ENCODE measurements at regions not wholly inside any gene's neighbourhood (a gene's known extent, or its start where the extent isn't known, plus 50 kb on each side); places are given as distances from the start of the nearest gene placed in this dataset.

DNA sequence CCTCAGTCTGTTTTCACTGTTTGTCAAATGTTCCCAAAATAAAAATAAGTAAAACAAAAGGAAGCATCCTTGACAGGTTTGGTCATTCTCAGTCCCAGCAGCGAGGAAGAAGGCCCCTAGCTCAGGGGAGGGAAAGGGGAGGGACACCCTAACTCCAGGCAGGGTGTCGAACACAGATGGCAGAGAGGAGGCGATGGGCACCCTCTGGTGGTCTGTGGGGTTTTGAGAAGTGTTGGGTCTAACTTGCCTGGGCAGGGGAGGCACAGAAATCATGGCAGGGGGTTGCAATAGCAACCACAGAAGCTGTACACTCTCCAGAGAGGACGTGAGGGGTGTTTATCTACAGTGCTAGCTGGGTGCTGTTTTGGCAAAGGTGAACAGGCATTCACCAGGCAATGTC lies 229.8 kb upstream of the SFRP2 start:
- CTCF ChIA-PET: interaction anchor here (0.7 kb wide), 1 partner anchor 233 kb away, joined by 3 read pairs; no protein-coding TSS in a partner anchor

DNA sequence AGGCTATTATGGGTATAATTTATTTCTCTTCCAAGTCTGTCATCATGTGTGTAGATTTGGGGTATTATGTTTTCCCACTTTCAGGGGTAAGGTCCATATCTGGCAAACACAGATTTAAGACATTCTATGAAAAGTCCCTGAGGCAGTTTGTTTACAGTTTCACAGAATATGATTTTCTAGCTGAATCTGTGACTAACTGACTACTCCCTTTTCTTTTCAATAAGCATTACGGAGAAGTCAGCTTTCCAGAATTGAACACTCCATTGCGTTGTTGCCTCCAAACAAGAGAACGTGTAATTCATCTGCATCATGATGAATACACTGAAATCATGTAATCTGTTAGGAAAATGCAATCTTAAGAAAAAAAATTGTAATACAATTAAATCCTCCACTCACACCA lies 226.7 kb upstream of the SFRP2 start:
- DNase-seq (ENCODE audit: low read depth, low spot score) (no peak), ATAC-seq (no peak)
- TF ChIP-seq TCF7L2 (IDR thresholded peaks at IDR 0.05; ENCODE audit: low read depth, low read length): no peak
- intact Hi-C loops (cut with micrococcal nuclease; ENCODE audit: unreplicated experiment) (loop anchor here (10.0 kb wide), 1 partner anchor 221 kb away; no protein-coding TSS in a partner anchor), in situ Hi-C loops (cut with HindIII; ENCODE audit: low pct_unique_long_range_greater_than_20kb, low sequenced_read_pairs) (no loop called here)
- H3K27ac ChIP-seq (ENCODE audit: low read length): no peak overlapping the region
- ChIA-PET POLR2A (no interaction called here), CTCF (no interaction called here)
- no peak overlapping the region for H3K4me3 ChIP-seq (ENCODE audit: low read depth in 2 of 2, low read length in 2 of 2)
- H3K36me3 ChIP-seq (ENCODE audit: control insufficient read depth, insufficient read depth, low read length): no peaks in the 10 kb centered on the region
- H3K27me3 ChIP-seq (ENCODE audit: control insufficient read depth, insufficient read depth, low read length): no peaks in the 10 kb centered on the region
- H3K4me1 ChIP-seq (ENCODE audit: control insufficient read depth, insufficient read depth, low read length): no peaks in the 10 kb centered on the region
- no TSS peak for BruUV-seq (replicated peaks)
- H3K9me3 ChIP-seq (ENCODE audit: control insufficient read depth, insufficient read depth, low read depth, low read length): no peaks in the 10 kb centered on the region

More for the DNA sequence above, 229.8 kb upstream of the SFRP2 start:
- BruUV-seq (replicated peaks): no TSS peak
- ATAC-seq (no peak), DNase-seq (ENCODE audit: low read depth, low spot score) (no peak)
- no peak overlapping the region for H3K27ac ChIP-seq (ENCODE audit: low read length)
- H3K9me3 ChIP-seq (ENCODE audit: control insufficient read depth, insufficient read depth, low read depth, low read length): no peaks in the 10 kb centered on the region
- POLR2A ChIA-PET: no interaction called here
- TF ChIP-seq, protein P1, sequence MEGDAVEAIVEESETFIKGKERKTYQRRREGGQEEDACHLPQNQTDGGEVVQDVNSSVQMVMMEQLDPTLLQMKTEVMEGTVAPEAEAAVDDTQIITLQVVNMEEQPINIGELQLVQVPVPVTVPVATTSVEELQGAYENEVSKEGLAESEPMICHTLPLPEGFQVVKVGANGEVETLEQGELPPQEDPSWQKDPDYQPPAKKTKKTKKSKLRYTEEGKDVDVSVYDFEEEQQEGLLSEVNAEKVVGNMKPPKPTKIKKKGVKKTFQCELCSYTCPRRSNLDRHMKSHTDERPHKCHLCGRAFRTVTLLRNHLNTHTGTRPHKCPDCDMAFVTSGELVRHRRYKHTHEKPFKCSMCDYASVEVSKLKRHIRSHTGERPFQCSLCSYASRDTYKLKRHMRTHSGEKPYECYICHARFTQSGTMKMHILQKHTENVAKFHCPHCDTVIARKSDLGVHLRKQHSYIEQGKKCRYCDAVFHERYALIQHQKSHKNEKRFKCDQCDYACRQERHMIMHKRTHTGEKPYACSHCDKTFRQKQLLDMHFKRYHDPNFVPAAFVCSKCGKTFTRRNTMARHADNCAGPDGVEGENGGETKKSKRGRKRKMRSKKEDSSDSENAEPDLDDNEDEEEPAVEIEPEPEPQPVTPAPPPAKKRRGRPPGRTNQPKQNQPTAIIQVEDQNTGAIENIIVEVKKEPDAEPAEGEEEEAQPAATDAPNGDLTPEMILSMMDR (IDR thresholded peaks at IDR 0.05): no peak
- TF ChIP-seq POLR2AphosphoS5 (IDR thresholded peaks at IDR 0.05; ENCODE audit: low read depth, low read length): no peak
- TF ChIP-seq, protein P2, sequence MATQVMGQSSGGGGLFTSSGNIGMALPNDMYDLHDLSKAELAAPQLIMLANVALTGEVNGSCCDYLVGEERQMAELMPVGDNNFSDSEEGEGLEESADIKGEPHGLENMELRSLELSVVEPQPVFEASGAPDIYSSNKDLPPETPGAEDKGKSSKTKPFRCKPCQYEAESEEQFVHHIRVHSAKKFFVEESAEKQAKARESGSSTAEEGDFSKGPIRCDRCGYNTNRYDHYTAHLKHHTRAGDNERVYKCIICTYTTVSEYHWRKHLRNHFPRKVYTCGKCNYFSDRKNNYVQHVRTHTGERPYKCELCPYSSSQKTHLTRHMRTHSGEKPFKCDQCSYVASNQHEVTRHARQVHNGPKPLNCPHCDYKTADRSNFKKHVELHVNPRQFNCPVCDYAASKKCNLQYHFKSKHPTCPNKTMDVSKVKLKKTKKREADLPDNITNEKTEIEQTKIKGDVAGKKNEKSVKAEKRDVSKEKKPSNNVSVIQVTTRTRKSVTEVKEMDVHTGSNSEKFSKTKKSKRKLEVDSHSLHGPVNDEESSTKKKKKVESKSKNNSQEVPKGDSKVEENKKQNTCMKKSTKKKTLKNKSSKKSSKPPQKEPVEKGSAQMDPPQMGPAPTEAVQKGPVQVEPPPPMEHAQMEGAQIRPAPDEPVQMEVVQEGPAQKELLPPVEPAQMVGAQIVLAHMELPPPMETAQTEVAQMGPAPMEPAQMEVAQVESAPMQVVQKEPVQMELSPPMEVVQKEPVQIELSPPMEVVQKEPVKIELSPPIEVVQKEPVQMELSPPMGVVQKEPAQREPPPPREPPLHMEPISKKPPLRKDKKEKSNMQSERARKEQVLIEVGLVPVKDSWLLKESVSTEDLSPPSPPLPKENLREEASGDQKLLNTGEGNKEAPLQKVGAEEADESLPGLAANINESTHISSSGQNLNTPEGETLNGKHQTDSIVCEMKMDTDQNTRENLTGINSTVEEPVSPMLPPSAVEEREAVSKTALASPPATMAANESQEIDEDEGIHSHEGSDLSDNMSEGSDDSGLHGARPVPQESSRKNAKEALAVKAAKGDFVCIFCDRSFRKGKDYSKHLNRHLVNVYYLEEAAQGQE (IDR thresholded peaks at IDR 0.05; ENCODE audit: insufficient read depth in 1 of 2, low read depth in 2 of 2, low read length in 1 of 2): no peak
- no peak for TF ChIP-seq SIN3A (IDR thresholded peaks at IDR 0.05; ENCODE audit: borderline replicate concordance, insufficient read depth, low read depth, low read length)
- no peak for TF ChIP-seq TCF7L2 (IDR thresholded peaks at IDR 0.05; ENCODE audit: low read depth, low read length)
- H3K27me3 ChIP-seq (ENCODE audit: control insufficient read depth, insufficient read depth, low read length): no peaks in the 10 kb centered on the region
- in situ Hi-C loops (cut with HindIII; ENCODE audit: low pct_unique_long_range_greater_than_20kb, low sequenced_read_pairs): no loop called here
- H3K4me3 ChIP-seq (ENCODE audit: low read depth in 2 of 2, low read length in 2 of 2): no peak overlapping the region
- no peaks in the 10 kb centered on the region for H3K4me1 ChIP-seq (ENCODE audit: control insufficient read depth, insufficient read depth, low read length)
- H3K36me3 ChIP-seq (ENCODE audit: control insufficient read depth, insufficient read depth, low read length): no peaks in the 10 kb centered on the region
- intact Hi-C loops (cut with micrococcal nuclease; ENCODE audit: unreplicated experiment): loop anchor here (10.0 kb wide), 1 partner anchor 224 kb away; no protein-coding TSS in a partner anchor

DNA sequence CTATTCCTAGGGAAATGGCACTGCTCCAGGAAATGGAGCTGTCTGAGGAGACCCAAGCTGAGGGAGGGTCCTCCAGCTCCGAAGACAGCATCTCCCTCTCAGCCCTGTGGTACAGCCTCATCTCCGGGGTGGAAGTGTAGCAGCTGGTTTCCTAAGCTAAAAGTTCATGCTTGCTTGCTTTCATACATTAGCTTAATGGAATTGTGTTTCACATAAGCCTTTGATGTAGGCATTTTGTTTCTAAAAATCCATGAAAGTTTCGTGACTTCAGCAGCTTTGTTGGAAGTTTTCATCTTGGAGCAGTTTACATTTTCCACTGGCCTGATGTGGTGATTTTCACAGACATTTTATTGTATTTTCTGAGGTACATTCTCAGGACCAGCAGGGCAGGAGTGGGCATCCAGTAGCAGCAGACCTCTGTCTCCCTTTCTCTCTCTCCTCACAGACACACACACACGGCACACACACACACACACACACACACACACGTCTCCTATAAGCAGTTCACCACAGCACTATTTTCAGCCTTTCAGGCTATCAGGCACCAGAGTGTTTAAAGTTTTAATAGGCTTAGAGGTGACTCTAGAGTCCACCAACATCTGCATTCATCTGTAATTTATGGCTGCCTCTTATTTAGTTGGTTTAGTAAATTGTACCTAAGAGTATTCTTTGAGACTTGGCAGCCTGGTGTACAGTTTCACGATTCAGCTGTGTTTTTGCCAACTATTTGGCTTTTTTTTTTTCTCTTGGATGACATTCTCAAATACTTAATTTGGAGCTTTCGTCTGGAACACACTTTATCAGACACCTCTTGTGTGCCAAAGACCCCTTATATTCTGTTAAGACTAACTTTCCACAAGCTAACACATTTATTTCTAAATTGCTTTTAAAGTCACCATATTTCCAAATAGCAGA lies 225.8 kb upstream of the SFRP2 start:
- DNase-seq (ENCODE audit: low read depth, low spot score): no peak
- Histone ChIP-seq H3K36me3 (ENCODE audit: control insufficient read depth, insufficient read depth, low read length) (no peaks in the 10 kb centered on the region), H3K4me3 (ENCODE audit: low read depth in 2 of 2, low read length in 2 of 2) (no peak overlapping the region), H3K4me1 (ENCODE audit: control insufficient read depth, insufficient read depth, low read length) (no peaks in the 10 kb centered on the region), H3K27ac (ENCODE audit: low read length) (no peak overlapping the region), H3K9me3 (ENCODE audit: control insufficient read depth, insufficient read depth, low read depth, low read length) (no peaks in the 10 kb centered on the region), H3K27me3 (ENCODE audit: control insufficient read depth, insufficient read depth, low read length) (no peaks in the 10 kb centered on the region)
- BruUV-seq (replicated peaks): no TSS peak
- ChIA-PET CTCF (no interaction called here), POLR2A (no interaction called here)
- no peak for ATAC-seq
- intact Hi-C loops (cut with micrococcal nuclease; ENCODE audit: unreplicated experiment) (loop anchor here (10.0 kb wide), 1 partner anchor 220 kb away; no protein-coding TSS in a partner anchor), in situ Hi-C loops (cut with HindIII; ENCODE audit: low pct_unique_long_range_greater_than_20kb, low sequenced_read_pairs) (no loop called here)
- TF ChIP-seq POLR2AphosphoS5 (IDR thresholded peaks at IDR 0.05; ENCODE audit: low read depth, low read length): no peak
- TF ChIP-seq SIN3A (IDR thresholded peaks at IDR 0.05; ENCODE audit: borderline replicate concordance, insufficient read depth, low read depth, low read length): no peak
- TF ChIP-seq TCF7L2 (IDR thresholded peaks at IDR 0.05; ENCODE audit: low read depth, low read length): no peak
- TF ChIP-seq, protein P2 (IDR thresholded peaks at IDR 0.05; ENCODE audit: insufficient read depth in 1 of 2, low read depth in 2 of 2, low read length in 1 of 2): no peak
- TF ChIP-seq, protein P1 (IDR thresholded peaks at IDR 0.05): no peak
